T-helper 22 cell (primary cell): ENCODE measurements at regions not wholly inside any gene's neighbourhood (a gene's known extent, or its start where the extent isn't known, plus 50 kb on each side); places are given as distances from the start of the nearest gene placed in this dataset.
"Not testable (repeated sequence)": the region's sequence is repeated elsewhere in the genome, so short reads cannot be mapped to it uniquely, and the experiment has no call there.

Source experiments
- DNase-seq: peaks from one replicate; pipeline ENCODE4 v3.0.0-alpha.2; 2020; ENCODE audit warnings: low read depth

DNA sequence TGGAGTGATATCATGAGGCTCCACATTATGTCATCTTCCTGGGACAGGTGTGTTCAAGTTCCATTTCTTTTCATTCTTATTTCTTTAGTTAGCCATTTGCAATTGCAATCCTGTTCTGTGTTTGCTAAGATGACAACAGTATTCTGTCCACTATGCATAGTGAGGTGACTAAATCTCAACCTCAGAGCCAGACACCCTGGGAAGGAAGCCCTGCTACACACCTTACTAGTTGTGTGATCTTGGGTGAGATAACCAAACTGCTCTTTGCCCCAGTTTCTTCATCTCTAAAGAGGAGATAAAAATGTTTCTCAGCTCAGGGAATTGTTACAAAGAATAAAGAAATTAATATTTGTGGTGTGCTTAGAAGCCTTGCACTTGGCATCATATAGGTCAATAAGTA lies 215.1 kb upstream of the RPS23 start:
- no peak for DNase-seq

DNA sequence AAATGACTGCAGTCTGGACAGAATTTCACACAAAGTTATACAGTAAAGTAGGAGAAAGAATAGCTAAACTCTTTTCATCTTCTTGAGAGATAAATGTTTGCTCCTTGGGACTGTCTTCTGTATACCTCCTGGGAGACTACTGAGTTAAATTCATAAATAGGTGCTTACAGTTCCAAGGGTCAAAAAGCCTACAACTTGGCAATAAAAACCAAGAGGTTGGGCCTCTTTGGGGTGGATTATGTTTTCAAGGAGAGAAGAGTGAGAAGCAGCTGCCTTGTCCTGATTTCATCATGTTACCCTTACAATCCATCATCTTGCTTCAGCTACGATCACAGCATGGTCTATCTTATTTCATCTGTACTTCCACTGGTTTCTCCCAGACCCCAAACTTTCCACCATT lies 213.2 kb upstream of the RPS23 start:
- no peak for DNase-seq

DNA sequence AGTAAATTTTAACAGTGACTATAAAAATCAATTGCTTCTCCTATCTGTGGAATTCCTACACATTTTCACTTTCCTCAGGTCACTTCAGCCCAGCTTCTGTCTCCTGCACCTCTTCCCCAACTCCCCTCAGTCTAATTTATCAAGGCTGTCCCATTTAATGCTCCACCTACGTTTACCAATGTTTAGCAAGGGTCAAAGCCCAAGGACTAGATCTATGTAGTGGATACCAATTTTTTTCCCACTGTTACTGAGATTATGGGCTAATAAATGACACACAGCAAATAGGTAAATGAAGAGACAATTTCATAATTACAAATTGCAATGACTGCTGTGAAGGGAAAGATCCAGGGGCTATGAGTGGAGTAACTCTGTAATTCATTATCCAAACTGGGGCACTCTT lies 211.5 kb upstream of the RPS23 start:
- DNase-seq = no peak

DNA sequence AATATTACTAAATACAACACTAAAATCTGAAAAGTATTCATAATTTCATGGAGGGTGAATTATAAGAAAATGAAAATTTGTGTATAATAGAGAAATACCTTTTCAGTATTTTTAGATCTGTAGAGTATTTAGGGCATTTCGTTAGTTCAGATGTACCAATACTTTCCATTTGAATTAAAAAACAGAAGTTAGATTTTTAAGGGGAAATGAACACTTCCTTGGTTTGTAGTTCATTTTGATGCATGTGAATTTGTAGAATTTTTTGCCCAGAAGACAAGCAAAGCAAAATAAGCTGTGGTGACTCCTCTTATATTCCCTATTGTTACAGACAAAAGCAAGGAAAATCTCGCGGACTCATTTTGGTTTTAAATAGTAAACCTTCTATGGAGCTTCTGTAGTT lies 209.0 kb upstream of the RPS23 start:
- DNase-seq = no peak

DNA sequence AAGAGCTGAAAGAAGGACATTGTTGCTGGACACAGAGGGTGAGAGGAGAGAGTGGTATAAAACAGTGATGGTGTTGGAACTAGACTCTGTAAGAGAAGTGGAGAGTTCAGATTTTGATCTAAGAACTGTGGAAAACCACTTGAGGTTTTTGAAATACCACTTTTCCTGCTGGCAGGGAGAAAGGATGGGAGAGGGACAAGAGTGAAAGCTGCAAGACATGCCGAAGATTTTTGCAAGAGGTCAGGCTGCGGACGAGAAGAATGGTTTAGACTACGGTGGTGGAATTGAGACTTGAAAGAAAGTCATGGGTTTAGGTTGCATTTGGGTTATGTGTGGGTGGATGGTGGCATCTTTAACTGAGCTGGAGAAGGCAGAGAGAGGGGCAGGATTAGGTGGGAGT lies 202.2 kb upstream of the RPS23 start:
- DNase-seq = no peak

DNA sequence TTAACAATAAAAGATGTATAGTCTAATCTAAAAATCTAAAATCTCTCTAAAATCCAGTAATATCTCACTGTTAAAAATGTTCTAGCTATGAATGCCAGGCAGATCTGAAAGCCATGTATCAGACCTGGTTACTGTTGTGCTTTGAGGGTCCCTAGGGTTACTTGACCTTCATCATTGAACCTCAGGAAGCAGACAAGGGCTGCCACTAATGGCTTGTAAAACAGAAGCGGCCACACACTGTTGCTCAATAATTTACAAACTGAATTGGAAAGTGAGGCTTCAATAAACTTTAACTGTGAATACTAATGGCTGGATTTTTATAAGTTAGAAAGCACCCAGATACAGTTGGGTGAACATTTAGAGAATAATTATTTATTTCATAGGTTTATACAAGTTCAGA lies 198.0 kb upstream of the RPS23 start:
- no peak for DNase-seq

DNA sequence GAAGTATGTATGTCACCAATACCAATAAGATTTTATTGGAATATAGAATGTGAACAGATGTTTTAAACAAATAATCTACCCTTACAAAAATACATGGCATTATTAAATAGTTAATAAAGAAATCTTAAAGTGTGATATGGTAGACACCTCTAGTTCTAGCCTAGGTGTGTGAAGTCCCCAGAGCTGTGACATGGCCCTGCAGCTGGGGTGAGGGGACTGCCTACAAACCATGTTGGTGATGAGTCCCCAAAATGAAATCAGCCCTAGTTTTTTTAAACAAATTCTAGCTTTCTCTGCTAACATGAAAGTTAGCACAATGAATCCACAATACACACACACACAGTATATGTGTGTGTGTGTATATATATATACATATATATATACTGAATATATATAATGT lies 195.1 kb upstream of the RPS23 start:
- DNase-seq = no peak

DNA sequence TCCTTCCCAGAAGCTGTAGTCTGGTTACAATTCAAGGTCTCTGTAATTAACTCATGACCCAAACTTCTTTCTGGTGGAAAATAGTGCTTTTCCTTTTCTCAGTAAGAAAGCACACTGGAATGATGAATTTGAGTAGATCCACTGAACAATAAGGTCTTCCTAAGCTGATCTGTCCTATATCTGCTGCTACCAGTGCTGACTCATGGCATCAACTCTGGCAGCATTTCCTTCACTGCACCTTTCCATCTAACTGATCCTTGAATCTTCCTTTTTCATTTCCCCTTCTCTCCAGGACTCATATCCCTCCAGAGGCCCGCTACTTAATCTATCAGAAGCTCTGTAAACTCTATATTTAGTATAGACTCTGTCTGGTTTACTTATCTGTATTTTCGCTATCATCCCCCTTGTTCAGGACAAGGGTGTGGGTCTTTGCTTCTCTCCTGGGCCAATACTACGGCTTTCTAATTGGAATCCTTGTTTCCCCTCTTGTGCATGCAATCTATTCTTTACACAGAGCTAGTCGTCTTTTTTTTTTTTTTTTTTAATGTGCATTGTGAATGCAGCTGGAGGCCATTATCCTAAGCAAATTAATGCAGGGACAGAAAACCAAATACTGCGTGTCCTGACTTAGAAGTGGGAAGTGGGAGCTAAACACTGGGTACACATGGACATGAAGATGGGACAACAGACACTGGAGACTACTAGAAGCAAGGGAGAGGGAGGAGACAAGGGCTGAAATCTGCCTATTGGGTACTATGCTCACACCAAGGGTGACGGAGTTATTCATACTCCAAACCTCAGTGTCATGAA lies 192.2 kb upstream of the RPS23 start:
- DNase-seq = no peak

DNA sequence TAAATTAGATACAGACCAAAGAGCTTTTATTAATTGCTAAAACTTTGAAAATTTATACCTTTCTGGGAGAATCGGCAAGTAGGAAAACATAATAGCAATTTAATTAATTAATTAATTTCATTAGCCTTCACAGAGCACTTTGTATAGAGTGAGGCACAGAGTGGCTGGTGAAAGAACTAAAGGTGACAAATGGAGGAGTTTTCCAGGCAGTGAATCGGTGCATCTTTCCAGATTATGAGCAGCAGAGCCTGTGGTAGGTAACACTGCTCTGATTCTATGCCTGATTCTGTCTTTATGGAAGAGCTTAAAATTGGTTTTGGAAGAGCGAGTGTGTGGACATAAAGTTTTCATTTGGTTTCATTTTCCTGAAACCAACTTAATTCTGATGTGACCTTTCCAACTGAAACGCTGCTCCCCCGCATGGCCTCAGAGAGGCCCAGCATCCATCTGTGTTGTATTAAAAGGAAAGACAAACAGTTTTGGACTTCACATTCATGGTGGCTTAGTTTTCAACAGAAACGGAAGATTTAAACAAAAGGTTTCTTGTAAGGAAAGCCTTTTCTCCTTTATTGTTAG lies 188.9 kb upstream of the RPS23 start:
- DNase-seq = no peak

DNA sequence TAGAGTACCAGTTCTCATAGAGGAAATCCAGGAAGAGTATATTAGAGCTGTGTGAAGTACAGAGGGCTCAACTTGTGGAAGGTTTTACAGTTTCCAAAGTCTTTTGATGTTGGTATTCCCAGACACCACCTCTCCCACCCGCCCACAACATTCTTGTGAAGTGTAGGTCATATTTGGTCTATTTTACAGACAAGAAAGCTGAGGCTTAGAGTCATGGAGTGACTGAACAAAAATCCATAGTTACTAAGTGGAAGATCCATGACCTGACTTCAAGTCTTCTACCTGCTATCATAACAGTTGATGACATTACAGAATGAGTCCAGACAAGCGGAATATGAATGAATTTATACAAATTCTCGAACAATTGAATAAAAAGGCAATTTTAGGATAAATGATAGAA lies 187.1 kb upstream of the RPS23 start:
- DNase-seq = no peak

DNA sequence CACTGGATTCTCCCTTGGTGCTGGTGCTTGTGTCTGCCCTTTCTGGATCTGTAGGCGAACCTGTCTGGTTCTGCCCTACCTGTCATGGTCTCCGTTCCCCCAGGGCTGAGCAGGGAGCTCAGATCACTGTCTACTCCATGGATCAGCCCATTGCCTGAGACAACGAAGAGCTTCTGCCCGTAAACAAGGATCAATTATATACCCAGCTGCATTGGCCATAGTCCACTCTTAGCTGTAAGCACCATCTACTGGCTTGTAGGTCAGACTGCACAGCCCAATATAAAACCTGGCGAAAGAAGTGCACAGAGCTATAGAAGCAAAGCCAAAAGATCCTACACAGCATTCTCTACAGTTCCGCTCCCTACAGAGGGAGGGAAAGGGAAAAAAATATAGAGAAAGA lies 181.5 kb upstream of the RPS23 start:
- DNase-seq = no peak

DNA sequence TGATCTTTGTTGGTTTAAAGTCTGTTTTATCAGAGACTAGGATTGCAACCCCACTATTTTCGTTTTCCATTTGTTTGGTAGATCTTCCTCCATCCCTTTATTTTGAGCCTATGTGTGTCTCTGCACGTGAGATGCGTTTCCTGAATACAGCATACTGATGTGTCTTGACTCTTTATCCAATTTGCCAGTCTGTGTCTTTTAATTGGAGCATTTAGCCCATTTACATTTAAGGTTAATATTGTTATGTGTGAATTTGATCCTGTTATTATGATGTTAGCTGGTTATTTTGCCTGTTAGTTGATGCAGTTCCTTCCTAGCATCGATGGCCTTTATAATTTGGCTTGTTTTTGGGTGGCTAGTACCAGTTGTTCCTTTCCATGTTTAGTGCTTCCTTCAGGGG lies 177.2 kb upstream of the RPS23 start:
- DNase-seq = not testable (repeated sequence)

DNA sequence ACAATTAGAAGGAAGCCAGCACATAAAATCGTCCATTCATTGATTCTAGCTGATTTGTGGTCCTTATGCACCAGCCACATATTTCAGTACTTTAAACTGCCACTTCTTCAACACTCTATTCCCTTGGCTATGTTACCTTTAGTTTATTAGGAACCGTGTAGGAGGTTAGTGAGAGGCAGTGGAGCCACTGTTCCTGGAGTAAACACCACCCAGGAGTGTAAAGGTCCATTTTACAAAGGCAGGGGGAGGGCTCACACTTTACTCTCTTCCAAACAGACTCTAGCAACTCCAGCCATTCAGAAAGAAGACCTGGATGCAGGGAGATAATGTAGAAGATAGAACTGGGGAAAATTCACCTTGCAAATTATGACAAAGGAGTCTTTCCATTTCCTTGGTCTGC lies 170.2 kb upstream of the RPS23 start:
- no peak for DNase-seq

DNA sequence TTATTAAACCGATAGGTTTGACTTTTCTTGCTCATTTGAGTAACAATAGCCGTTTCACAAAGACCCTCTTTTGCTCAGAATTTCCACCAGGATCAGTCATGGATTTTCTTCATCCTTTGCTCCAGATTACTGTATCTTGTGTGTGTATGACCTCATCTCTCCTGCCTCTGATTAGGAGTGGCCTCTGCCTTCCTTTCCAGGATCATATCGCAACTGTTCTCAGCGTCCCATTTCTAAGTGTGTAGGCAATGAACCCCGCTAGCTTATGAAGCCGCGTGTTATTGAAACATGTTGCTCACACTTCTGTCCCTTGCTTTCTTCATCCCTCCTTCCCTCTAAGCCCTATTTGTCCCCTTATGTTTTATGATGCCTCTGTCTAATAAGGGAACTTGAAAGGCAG lies 169.8 kb upstream of the RPS23 start:
- DNase-seq = no peak

DNA sequence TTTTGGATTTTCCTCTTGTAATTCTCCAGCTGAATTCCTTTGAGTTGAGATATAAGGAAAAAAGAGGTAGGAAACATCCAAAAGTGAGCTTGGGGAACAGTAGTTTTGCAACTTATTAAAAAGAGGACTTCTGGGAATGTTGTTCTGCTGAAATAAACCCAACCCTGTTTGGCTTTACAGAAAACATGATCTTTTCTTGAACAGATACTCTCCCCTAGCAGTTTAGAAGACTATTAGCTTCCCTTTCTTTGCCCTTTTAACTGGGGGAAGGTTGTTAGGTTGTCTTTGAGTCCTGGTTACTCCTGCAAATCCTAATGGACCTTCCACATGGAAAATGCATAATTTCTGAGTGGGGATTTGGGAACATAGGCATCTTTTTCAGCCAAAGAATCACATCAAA lies 168.7 kb upstream of the RPS23 start:
- no peak for DNase-seq

DNA sequence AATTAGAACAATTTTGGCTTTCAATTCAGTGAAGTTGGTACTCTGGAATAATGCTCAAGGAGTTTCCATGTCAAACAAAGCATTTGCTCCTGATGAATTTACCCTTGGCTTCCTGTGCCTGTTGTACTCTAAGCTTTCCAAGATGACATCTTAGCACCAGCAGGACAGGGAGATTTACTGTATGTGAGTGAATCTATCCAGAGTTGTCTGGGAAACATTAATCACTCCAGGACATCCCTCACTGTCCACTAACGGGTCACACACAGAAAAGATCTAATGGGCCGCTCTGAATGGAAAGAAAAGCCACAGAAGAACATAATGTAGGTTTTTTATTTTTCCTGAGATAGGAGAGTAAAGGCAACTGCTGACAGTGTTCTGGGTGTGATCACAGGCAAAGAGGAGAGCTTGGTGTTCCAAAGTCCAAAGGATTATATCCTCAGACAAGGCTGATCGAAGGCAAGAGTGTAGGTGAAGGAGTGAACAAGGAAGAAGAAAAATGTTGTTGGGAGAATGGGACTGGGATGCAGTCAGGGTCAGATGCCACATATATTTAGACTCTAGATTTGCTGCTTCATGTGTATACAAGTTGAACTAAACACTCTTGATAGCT lies 167.7 kb upstream of the RPS23 start:
- no peak for DNase-seq

DNA sequence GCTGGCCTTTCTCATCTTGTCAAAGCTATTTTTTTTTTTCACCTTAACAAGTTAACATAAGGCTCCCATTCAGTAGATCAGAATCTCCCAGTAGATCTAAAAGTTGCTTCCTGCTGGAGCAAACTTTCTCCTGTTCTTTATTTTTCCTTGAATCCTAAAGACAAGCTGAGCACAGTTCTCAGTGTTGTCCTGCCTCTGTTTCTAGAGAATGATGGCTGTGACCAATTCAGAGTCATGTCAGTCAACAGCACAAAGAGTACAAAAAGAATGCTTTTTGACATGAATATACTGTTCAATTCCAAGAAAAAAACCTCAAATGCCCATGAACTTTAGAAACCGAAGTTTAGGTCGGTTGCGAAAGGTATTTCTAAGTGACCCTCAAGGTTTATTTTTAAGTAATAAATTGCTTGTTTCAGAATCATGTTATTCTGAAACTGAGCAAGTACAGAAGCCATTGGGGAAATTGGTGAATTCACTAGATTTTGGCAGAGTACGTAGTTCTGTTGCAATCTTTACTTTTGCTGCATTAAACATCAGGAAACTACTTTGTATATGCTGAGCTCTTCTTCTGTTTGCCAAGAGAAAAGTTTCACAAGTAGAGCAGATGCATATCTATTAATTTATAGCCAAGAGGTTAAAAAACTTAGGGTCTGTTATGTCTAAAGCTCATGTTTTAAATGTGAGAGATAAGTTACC lies 161.7 kb upstream of the RPS23 start:
- no peak for DNase-seq

DNA sequence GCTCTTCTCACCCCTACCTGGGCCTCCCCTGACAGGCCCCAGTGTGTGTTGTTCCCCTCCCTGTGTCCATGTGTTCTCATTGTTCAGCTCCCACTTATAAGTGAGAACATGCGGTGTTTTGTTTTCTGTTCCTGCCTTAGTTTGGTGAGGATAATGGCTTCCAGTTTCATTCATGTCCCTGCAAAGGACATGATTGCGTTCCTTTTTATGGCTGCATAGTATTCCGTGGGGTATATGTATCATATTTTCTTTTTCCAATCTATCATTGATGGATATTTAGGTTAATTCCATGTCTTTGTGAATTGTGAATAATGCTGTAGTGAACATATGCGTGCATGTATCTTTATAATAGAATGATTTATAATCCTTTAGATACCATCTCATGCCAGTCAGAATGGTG lies 159.4 kb upstream of the RPS23 start:
- DNase-seq = not testable (repeated sequence)

DNA sequence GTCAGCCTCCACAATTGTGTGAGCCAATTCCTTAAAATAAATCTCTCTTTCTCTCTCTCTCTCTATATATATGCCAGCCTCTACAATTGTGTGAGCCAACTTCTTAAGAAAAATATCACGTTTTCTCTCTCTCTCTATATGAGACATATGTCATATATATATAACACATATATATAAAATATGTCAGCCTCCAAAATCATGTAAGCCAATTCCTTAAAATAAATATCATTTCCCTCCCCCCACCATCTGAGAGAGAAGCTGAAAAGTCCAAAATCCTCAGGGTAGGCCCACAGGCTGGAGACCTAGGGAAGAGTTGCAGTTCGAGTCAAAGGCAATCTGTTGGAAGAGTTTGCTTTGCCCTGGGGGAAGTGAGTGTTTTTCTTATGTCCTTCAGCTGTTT lies 158.1 kb upstream of the RPS23 start:
- DNase-seq = no peak

DNA sequence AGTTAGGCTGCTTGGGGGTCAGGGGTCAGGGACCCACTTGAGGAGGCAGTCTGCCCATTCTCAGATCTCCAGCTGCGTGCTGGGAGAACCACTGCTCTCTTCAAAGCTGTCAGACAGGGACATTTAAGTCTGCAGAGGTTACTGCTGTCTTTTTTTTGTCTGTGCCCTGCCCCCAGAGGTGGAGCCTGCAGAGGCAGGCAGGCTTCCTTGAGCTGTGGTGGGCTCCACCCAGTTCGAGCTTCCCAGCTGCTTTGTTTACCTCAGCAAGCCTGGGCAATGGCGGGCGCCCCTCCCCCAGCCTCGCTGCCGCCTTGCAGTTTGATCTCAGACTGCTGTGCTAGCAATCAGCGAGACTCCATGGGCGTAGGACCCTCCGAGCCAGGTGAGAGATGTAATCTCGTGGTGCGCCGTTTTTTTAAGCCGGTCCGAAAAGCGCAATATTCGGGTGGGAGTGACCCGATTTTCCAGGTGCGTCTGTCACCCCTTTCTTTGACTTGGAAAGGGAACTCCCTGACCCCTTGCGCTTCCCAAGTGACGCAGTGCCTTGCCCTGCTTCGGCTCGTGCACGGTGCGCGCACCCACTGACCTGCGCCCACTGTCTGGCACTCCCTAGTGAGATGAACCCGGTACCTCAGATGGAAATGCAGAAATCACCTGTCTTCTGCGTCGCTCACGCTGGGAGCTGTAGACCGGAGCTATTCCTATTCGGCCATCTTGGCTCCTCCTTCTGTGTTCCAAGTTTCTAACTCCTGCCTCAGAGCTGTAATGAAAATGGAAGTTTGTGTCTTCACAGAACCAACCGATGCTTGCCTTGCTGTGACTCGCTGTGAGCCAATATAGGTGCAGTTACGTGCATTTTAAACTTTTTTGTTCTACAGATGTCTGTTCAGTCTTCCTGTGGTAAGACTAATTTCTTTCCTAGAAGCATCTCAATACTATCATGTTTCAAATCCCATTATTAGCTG lies 156.8 kb upstream of the RPS23 start:
- not testable (repeated sequence) for DNase-seq

DNA sequence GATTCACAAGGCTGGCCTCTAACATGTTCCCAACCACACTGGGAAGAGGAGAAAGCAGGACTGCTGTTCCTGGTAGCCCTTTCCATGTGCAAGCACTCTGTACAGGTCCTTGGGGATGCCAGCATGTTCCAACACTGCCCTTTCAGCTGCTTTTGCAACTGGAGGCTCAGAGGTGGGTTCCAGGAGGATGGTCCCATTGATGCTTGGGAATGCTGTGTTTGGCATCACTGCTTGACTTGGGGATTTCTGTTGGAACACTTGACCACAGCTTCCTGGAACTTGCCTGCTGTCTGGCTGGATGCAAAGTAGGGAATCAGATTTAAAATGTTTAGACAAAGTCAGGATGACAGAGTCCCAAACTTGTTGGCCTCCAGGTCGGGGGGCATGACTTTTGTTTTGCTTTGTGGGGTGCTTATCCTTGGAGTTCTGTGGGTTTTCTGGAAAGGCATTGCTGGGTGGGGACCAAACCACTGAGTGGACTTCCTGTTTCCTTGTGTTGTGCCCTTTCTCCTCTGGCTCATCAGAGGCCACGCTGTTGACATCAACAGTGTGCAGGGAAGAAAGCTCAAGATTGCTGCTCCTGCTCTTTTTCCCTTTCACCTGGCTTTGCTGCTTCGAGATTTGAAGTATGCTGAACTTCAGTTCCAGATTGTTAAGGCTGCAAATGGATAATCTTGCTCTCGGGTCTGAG lies 148.5 kb upstream of the RPS23 start:
- DNase-seq = no peak
